Superior temporal gyrus (tissue), 1 donor: ENCODE measurements at regions not wholly inside any gene's neighbourhood (a gene's known extent, or its start where the extent isn't known, plus 50 kb on each side); places are given as distances from the start of the nearest gene placed in this dataset.
"Not testable (repeated sequence)": the region's sequence is repeated elsewhere in the genome, so short reads cannot be mapped to it uniquely, and the experiment has no call there.

ENCODE experiments used
- DNase-seq: peaks from one replicate; pipeline ENCODE4 v3.0.0-alpha.2; 2016; ENCODE audit errors: extremely low spot score

DNA sequence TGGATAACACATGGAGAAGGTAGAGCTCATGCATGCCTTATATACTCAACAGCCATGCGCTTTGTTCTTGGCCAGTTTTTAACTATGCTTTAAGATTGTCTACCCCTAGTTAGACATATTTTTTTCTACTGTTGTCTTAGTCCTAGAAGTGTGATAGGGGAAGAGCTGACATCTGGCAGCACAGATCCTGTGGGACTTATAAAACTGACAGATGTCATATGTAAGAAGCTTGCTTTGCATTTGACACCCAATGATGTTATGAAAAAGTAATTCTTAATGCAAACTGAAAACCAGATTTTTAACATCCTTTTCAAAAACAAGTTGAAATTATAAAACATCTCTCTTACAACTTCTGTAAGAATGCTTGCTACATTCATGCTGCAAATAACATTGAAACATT is 715.9 kb upstream of the LRRN3 start:
- DNase-seq, result no peak

DNA sequence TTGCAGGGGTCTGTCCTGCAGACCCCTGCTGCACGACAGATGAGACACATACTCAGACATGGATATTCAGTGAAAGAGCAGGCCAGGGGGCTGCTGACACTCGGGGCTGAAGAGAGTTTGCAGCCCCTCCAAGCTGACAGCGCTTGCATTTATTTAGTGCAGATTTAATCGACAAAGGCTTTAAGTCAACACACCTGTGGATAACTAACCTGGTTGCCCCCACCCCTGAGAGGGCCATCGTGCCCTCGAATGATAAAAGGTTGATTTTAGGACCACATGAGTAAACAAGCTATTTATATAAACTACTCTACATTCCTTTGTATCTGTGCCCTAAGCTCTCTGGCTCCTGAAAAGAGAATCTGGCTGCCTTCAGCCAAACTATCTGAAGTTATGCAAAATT is 708.2 kb upstream of the LRRN3 start:
- no peak for DNase-seq

DNA sequence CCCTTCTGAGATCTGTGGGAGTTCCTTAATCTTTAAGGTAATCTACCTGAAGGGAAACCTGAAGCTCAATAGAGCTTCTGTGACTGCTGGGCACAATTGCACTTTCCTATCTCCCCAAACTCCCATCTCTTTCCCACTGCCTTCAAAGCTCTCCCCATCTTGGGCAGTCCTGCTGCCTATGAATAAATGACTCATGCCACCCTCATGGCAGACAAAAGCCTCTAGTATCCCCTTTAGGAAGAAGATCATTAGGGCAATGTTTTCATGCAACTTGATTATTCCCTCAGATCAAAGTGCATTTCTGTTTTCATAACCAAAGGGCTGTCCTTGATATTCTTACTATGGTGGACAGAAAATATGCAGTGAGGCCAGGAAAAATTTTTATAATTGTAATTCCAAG is 704.9 kb upstream of the LRRN3 start:
- DNase-seq, result no peak

DNA sequence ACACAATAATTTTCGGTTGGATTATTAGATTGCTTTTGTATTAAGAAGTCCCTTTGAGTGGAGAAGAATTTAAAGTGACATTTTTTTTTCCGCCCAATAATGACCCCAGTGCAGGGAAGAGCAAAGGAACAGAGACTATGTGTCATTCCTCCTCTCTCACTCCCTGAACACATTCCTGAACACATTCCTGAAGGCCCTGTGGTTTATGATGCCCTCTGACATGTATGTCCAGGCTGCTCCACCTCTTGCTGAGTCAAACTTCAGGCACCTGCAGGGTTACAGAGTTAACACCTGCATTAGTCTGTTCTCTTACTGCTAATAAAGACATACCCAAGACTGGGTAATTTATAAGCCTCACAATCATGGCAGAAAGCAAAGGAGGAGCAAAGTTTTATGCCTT is 704.0 kb upstream of the LRRN3 start:
- DNase-seq, result no peak

DNA sequence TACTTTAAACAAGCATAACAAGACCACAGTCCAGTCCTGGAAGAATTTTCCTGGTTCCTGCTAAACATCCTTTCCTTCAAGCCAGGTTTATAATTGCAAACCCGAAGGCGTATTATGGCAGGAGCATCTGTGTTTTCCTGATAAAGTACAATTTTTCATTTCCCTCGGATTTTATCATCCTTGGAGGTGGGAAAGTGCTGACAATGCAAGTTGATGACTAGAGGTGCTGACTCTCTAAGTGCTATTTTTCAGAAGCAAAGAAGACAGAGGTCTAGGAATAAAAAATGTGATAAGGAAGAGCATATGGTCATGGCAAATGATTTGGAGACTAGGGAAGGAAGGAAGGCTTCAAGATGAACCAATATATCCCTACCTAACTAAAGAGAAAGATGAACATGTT is 703.2 kb upstream of the LRRN3 start:
- DNase-seq, result no peak

DNA sequence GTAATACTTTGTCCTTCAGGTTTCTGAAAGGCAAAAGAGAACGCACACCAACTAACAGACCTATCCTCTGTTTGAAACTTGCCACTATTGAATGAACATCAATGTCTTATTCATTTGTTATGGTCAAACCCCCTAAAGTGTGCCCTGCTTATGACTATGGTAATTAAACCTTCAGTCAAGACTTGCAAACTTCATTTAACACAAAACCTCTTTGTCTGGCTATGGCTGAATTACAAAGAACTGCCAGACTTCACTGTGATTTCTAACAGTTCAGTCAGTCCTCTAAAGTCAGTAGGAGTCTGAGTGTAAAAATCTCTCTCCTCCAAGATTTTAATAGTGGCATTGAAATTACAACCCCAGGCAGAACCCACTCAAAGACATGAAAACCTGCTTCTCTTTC is 702.5 kb upstream of the LRRN3 start:
- no peak for DNase-seq

DNA sequence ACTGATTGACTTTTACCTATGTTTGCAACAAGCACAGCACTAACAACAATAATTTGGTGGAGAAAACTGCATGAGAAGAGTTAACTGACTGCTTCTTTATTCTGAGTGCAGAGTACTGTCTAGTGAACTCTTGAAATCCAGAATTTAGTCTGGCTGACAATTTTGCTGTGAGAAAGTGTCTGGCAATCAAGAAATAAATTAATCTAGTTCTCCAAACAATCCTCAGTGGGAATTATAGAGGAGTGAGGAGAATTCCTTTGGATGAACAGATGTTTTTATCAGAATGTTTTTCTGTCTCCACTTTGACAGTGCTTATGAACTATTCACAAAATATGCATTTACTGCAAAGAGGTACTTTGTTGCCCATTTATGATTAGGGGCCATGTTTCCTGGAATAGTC is 694.9 kb upstream of the LRRN3 start:
- DNase-seq, result no peak

DNA sequence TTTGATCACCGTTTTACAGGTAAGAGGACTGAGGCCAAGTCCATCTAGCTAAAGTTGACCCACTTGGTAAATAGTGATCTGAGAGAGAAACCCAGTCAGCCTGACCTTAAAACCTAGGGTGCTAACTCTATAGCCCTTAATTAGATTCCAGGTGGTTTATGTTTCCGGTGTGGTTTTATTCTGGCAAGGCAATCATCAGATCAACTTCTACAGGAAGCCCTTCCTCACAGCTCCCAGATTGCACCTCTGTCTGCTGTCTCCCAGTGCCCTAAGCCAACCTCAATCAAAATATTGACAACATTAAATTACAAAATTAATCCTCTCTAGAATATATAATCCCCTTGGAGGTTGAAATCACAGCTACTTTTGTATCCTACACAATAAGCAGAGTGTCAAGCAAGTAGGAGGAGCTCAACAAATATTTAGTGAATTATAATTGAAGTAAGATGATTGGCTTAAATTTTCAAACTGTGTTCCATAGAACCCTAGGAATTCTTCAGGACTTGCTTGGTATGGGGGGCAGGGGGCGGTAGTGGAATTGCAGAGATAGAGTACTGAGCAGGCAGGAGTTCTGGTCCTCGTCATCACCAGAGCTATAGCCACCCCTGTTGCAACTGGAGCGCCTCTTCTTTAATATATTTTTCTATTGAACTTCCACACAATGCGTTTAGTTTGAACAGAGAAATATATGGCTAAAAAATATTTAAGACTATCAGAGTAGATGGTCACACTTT is 692.8 kb upstream of the LRRN3 start:
- DNase-seq, result no peak

DNA sequence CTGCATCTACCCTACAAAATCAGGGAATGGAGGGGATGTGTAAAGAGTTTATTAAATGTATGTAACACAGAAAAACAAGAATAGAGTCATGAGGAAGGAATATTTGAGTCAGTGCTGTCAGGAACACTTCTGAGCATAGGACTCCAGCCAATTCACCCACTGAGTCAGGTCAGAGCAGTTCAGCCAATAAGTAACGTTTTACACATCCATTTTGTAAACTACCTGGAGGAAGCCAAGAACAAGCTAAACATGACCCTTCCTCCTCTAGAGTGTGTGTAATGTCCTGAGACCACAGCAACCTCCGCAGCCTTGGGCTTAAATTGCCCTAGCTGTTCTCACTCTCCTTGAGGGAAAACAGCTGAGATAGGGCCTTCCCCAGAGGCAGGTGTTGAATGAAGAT is 691.5 kb upstream of the LRRN3 start:
- no peak for DNase-seq

DNA sequence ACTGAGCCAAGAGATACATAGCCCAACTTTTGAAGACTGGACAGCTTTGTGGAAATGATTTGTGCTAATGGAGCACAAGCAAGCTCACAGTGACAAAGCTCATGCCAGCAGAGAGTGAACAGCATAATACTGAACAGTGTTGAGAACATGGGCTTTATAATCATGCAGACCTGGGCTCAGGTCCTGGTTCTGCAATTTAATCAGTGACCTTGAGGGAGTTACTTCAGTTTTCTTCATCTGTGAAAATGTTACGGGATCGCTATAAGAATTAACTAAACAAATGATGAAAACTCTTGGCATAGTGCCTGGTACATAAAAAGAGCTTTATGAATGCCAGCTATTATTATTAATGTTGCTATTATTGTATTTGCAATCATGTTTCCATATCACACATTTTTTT is 690.5 kb upstream of the LRRN3 start:
- DNase-seq, result no peak

DNA sequence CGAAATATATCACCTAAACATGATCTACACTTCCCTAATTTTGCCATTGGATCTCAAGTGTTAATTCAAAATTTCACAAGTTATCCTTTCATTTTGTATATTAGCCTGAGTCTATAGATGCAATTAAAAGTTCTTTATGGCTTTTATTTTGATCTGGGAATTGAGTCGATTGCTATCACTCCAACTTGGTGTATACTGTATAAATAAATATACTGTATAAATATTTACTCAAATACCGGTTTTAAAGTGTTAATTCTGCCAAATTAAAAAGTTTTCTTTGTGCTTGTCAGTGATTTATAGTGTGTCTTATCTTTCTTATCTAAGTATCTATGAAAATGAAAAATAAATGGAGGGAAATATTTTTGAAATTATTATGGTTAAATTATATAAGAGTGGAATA is 683.7 kb upstream of the LRRN3 start:
- DNase-seq, result no peak

DNA sequence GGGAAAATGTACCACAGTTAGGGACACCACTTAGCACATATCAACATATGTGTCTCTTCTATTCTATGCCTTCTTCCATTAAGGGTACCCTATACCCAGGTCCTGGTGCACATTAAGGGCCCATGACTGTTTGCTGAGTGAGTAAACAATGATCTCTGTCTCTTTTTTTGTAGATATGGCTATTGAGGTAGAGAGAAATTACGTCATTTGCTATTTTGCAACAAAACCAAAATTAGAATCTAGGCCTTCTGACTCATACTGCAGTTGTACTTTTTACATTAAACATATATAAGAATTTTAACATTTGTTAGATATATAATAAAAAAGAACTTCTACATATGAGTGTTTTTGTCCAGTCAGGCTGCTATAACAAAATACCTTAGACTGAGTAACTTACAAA is 683.2 kb upstream of the LRRN3 start:
- DNase-seq, result peak; percentile 25

DNA sequence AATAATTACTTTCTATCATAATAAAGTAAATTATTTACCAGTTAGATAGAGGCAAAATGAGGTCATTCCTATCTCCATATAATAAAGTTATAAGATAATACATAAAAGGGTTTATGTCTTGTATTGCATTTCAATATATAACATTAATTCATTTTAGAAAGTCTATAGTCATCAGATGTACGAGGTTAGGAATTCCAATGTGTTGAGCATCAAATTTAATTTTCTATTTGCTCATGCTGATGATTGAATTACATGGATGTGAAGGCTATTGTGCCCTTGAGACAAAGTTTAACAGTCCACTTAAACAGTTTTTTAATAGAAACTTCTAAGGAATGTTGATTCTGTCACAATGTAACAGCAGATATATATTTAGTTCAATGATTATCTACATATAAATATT is 678.3 kb upstream of the LRRN3 start:
- no peak for DNase-seq

DNA sequence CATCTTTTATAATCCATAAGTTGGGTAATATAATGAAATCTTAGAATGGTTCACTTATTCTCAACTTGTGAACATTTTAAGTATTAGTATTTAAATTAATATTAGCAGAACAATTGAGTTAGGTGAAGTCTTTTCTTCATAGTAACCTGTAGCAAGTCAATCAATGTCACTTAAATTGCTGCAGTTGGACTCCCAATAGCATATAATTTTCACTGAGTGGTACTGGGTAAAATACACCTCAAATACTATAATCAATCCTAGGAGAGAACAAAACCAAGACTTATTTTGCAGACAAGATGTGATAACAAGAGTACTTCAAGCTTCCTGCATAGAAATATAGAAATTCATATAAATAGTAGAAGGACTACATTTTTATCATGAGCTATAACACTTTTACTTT is 677.9 kb upstream of the LRRN3 start:
- no peak for DNase-seq

DNA sequence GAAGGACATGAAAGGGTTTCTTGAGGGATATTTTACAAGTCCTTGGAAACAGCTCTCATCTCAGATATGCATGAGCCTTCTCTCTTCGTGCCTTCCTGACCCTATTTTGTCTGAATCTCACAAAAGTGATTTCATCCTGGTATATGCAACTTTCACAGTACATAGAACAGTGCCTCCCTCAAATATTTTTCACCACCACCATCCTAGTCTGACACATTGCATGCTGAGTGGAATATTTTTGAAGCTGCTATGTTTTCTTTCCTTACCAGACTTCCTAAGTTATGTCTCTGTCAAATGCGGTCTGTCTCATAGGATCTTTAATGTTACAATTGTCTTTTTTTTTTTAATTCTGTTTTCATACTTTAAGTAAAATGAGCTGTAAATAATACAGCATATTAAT is 673.3 kb upstream of the LRRN3 start:
- DNase-seq, result no peak

DNA sequence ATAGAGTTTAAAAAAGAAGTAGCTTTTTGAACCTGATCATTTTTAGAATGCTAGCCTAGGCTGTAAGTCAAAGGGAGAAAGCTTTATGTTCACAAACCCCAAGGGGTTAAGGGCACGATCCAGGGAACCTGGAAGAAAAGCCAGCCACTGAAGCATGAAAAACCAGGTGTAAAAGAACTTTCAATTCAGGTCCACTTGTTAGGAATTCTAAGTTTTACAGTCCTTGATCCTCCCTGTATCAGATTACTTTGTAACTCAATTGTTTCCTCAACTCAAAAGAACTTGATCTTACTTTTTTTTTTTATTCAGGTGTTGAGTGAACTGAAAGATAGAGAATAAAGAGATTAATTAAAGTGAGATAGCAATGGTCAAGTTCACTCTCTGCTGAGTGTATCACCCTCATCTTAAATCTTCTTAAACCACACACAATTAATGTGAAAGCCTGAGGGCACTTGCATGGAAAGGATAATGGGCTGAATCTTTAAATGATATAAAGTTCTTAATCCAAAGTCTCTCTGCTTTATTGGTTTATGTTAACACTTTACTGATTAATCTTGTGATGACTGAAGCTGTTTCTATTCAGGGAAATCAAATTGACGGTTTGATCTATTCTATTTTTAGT is 672.2 kb upstream of the LRRN3 start:
- no peak for DNase-seq

DNA sequence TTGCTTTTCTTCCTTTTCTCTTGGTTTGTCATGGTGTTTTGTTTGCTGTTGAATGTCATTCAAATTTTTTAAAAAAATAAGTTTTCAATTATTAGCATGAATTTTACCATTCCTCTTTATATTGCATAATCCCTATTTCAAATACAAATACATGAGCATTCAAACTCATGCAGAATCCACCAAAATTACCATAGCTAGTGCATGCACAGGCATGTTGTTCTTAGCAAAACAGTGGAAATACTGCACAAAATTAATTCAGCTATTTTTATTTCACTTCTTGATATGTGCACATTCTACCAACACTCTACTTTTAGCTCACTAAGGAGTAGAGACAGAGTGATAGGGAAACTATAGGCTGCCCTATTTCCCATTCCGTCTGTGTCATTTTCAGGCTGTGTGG is 670.1 kb upstream of the LRRN3 start:
- no peak for DNase-seq

DNA sequence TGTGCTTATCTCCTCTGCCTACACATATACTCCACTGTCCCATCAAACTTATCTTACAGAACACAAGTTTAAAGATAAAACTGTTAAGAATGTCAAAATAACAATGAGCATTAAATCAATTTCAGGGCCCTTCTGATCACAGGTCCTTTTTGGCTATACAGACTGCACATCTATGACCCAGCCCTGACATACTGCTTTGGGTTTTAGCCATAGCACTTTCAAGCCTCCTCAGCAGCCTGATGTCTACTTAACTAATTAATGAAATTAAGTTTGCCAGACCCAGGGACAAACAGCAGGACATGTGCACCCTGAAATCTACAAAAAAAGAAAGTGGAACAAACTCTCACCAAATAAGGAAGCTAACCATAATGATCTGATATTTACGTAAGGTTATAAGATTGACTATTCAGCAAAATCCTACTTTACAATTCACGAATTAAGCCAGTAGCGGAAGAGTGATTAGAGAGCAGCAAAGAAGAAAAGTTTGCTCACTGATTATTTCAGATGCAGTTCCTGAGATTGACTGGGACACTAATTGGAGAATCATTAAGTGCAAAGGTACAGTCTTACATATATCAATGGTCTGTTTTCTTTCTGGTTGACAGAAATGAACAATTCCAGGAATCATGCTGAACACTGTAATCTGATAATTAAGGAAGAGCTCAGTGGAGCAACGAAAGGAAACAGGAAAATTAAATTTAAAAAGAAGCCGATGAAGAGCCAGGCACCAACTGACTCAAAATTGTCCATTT is 669.3 kb upstream of the LRRN3 start:
- DNase-seq, result no peak

DNA sequence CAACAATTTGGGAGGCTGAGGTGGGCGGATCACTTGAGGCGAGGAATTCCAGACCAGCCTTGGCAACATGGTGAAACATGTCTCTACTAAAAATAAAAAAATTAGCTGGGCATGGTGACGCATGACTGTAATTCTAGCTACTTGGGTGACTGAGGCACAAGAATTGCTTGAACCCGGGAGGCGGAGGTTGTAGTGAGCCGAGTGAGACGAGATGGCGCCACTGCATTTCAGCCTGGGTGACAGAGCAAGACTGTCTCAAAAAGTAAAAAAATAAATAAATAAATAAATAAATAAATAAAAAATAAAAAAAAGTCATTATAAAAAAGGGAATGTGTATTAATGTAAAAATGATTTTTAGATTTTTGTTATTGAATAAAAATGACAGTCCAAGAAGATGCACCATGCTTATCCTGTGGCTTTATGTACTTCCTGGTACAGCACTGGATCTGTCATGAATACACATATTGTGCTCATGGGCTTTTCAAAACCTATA is 658.8 kb upstream of the LRRN3 start:
- no peak for DNase-seq

DNA sequence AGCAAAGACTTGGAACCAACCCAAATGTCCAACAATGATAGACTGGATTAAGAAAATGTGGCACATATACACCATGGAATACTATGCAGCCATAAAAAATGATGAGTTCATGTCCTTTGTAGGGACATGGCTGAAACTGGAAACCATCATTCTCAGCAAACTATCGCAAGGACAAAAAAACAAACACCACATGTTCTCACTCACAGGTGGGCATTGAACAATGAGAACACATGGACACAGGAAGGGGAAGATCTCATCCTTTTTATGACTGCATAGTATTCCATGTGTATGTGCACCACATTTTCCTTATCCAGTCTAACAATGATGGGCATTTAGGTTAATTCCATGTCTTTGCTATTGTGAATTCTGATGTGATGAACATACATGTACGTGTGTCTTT is 652.0 kb upstream of the LRRN3 start:
- not testable (repeated sequence) for DNase-seq

DNA sequence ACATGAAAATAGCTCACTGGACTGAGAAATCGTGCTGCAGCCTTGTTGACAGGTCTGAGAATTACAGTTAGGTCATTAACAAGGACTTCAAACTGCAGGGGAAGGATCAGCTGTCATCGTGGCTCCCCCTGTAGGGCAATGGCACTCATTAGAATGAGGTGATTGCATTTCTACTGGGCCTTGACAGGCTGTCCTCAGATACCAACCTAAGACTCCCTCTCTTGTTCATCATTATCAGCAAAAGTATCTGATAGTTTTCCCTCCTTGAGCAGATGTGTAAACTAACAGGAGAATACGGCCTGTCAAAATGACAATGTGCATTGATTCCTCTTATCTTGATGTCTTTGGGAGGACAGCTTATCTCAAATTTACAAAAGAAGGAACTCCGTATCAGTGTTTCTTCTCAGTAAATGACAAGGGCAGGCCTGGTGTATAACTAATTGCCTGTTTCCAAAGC is 648.5 kb upstream of the LRRN3 start:
- DNase-seq, result no peak

DNA sequence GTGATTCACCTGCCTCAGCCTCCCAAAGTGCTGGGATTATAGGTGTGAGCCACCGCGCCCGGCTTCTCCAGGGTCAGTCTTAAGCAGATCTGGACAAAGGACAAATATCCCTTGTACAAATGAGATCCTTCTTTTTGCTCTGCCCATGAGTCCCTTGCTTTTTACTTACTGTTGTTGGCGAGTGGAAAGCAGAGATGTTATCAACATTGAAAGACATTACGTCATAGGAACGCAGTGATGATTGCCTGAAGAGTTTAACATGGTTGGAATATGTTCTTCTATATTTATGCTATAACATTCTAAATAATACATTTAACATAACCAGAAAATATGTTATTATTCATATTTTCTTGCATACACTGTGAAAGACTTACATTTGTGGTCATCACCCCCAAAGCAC is 644.3 kb upstream of the LRRN3 start:
- no peak for DNase-seq

DNA sequence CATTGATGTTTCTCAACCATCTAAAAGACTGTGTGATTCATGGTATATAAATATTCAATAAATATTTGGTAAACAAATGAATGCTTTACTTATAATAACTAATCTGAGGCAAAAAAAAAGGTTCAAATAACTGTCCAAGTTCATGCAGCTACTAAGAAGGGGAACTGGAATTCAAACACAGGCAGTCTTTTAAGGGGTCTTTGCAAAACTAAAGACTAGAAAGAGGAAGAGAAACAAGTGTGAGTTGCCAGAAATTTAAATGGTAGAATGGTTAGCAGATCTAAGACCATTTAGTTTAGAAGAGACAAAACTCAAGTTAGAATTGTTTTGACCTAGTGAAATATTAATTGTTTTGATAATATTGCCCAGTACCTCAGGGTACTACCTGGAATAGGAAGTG is 642.0 kb upstream of the LRRN3 start:
- DNase-seq, result no peak
